ACHN (cell line): ENCODE measurements at regions not wholly inside any gene's neighbourhood (a gene's known extent, or its start where the extent isn't known, plus 50 kb on each side); places are given as distances from the start of the nearest gene placed in this dataset.

ENCODE experiments used
- DNase-seq: peaks from one replicate; pipeline ENCODE4 v3.0.0-alpha.2; 2015
- in situ Hi-C: cut with HindIII; loops from 2 replicates; pipeline ENCODE4 v1.10.0; 2017; ENCODE audit warnings: low sequenced_read_pairs, low pct_ligation_motif_present, low pct_unique_long_range_greater_than_20kb

DNA sequence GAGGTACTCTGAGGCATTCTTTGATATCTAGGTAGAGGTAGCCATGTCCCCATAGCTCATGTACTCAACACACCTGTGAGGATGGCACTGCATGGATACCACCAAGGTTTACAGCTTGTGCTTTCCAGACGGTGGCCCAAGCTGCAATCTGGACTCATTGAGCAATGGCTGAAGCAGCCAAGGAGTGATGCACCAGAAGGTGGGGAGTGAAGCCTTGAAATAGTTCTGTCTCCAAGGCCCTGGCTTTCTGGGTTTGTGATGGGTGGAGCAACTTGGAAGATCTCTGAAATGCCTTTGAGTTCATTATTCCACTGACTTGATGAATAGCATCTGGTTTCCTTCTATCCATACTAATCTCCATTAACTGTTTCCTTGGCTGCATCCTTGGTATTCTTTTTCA lies 290.0 kb upstream of the NOVA1 start:
- in situ Hi-C loops, result no loop called here
- DNase-seq, result no peak

DNA sequence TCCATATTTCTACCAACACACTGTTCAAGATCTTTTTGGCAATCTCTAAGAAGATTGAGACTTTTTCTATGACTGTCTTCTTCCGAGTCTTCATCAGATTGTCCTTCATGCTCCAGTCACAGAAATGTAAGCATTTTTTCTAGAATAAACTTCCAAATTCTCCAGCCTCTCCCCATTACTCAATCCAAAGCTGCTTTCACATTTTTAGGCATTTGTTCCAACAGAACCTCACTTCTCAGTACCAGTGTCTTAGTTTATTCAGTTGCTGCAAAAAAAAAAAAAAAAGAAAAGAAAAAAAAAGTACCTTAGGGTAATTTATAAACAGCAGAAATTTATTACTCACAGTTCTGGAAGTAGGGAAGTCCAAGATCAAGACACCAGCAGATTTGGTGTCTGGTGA lies 290.8 kb upstream of the NOVA1 start:
- no peak for DNase-seq
- in situ Hi-C loops, result no loop called here

DNA sequence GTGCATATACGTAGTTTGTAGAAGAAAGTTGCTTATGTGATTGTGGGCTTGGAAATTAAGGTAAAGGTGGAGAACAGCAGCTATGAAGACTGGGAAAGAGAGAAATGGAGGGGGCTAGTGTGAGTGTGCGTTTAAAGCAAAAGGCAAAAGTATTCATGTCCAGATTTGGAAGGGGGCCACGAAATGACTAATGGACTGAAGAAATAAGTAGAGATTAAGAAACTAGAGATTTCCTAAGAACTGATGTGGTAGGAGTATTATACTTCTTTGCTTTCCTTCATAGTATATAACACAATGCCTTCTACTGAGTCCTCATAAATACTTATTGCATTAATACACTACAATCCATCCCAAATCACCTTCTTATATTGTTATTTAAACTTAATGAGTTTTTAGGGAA lies 298.6 kb upstream of the NOVA1 start:
- in situ Hi-C loops, result no loop called here
- DNase-seq, result no peak

DNA sequence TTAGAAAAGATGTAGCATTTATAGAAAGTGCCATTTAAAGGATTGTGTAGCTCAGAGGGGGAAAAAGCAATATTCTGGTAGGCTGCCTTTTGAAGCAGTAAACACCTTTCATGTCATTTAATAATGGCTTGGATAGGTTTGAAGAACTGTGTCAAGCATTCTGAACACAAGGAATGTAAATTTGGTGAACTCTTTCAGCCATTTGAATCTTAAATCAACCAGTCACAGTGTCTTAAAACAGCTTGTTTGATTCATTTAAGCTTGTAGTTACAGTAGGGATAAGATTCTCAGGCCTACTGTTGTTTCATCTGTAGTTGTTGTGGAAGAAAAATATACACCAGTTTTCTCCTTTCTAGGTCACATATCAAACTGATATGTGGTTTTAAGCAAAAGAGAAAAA lies 299.4 kb upstream of the NOVA1 start:
- no peak for DNase-seq
- in situ Hi-C loops, result no loop called here

DNA sequence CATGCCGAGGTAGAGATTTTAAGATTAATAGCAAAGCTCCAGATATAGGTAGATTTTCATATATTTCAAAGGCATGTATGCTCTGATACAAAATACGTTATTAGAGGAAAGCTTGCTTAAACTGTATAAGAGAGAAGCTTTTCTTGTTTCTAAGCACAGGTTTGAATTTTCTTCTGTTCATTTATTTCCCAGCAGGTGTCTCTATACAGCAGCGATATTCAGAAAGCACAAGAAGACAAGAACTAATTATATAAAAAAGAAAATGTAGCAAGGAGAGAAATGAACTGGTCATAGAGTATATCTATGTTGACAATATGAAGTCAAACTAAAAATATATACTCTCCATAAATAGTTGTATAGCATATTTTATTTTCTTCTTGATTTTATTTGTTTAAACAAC lies 307.4 kb upstream of the NOVA1 start:
- no peak for DNase-seq
- in situ Hi-C loops, result no loop called here

DNA sequence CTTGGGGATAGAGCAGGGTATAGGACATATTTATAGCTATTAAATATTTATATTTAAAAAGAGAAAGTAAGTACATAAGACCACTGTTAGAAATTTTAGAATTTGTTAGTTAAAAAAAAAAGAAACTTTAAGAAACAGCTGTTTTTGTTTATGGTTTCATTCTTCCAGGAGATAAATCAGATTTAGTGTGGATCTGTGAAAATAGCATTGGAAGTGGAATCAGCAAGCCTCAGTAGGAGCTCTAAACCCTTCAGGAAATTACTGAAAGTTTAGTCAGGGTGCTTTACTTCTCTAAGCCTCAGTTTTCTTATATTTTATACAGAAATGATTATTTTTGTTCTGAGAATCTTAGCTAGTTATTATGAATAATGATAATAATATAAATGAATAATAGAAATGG lies 316.0 kb upstream of the NOVA1 start:
- no peak for DNase-seq
- in situ Hi-C loops, result no loop called here

DNA sequence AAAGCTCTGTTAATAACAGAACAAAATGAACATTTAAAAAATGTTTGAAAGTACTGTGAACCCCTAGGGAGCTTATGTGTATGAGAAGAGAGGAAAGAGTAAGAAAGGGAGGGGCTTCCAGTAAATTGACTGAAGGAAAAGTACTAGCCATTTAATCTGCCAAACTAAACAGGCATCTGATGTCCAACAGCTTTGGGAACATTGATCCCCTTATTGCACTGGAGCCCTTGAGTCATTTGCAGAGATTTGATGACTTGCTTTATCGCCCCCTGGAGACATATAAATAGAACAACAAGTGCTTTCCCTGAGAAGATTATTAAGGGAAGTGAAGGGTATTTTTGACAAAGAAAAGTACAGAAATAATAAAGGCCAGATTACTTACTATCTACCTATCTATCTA lies 319.3 kb upstream of the NOVA1 start:
- in situ Hi-C loops, result no loop called here
- peak; percentile 2 for DNase-seq

DNA sequence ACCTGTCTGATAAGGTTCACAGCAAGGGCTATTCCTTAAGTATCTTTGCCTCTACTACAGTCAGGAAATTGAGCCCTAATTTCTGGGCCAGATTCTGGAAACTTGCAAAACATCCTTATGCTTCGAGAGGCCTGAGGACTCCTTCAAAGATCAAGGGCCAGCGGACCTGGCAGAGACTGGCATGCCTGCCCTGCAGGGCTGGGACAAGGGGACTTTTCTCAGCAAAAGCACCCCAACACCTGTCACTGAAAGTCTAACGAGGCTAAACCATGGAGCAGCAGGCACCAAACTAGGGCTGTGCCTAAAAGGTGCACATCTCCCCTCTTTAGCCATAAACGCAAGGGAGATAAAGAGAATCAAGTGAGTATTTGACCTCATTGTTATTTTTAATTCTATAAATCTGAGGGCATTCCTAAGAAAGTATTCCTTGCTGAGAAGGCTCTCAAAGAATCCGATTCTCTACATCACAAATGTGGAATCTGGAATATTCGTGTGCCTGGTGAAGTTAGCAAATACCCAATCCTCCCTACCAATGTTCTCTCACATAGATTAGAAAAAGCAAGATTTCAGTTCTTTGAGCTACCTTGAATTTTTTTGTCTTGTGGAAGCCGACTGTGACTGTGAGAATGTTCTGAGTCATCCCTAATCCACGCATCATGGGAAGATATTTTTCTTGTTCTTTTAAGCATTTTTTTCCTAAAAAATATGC lies 328.2 kb upstream of the NOVA1 start:
- DNase-seq, result no peak
- in situ Hi-C loops, result no loop called here

DNA sequence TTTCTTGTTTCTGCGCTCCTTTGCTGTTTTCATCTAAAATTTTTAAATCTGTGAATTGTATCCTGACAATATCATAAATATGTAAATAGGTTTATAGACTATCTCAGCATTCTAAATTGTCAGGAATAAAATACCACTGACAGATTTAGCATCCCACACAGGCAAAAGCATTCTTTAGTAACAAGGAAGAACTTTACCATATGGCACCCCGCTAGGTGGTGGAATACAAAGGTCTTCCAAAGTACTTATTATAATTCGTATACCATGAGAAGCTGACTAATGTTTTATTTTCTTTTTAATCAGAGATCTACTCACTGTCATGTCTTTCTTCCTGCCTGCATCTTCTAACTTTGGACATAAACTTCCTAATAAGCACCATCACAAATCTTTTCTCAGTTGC lies 328.8 kb upstream of the NOVA1 start:
- no peak for DNase-seq
- in situ Hi-C loops, result no loop called here

DNA sequence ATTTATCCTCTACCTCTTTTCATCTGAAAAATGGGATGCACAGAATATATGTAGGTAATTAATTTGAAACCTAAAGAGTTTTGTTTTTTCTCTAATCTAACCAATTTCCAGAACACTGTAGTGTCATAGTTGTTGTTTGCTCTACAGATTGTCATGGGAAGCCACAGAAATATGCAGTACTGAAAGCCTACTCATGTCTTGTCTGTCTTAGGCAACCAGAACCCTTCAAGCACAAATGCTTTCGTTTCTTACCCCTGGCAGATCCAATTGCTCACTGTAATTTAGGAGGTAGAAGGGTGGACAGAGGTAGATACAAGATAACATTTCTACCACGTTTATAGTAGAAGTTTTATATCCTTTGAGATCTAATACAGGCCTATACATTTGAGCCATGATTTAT lies 330.2 kb upstream of the NOVA1 start:
- in situ Hi-C loops, result no loop called here
- DNase-seq, result no peak

DNA sequence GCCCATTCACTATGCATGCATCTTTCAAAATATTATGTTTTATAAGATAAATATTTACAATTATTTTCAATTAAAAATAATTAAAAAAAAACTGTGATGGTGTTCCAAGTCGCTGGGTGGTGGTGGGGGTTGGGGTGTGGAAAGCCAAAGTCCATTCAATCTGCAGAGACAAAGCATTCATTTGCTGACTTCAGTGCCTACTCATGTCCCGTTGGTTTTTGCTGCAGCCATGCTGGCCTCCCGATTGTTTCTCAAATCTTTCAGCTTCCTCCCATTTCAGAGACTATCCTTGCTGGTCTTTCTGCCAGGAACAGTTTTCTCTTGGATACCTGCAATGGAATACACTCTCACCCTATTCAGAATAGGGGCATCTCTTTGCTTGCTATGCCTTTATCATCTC lies 331.5 kb upstream of the NOVA1 start:
- in situ Hi-C loops, result no loop called here
- no peak for DNase-seq

DNA sequence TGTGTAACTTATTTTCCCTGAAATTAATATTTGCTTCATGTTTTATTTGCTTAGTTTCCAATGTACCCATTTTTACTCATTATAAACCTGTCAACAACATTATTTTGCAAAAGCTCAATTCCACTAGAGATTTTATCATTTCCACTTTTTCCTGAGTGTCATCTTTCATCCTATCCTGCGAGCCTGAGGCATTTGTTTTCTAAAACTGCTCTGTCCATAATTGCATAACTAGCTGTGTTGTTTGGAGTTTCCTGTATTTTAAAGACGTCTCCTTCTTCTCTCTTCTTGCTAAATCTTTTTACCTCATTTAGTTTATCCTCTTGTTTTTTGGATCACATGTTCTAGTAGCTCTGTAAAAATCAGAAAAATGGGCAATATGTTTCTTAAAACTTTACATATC lies 332.7 kb upstream of the NOVA1 start:
- in situ Hi-C loops, result no loop called here
- no peak for DNase-seq

DNA sequence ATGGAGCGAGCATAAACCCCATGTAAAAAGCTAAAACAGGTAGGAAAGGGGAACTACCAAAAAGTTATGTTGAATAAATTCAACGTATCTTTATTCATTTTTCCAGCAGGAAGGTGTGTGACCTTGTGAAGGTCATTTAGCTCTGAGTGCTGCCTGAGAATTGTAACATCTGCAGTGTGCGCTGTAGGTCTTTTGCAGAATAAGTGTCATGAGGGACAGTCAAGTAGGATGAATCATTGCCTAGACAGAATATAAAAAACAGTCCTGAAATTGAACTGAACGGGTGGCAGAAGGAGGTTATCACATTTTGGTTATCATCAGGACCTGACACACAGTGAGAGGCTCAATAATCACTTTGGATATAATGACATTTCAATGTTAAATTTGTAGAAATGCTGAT lies 334.8 kb upstream of the NOVA1 start:
- in situ Hi-C loops, result no loop called here

DNA sequence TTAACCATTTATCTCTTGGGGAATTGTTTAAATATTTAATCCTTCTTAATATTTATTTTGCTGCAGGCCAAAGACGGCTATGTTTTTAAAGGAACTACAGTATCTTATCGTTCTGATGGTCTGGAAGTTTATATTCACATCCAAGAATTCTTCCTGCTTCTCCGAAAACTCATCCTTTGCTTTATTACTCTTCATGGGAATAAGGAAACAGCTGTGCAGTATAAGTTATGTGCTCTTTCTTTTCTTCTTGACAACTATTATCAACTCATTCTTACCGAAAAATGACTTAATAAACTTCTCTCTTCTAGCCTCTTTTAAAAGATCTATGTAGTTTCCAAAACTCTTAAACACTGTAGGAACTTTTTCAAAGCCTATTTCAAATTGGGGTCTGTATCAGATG lies 335.6 kb upstream of the NOVA1 start:
- DNase-seq, result no peak
- in situ Hi-C loops, result no loop called here

More for the DNA sequence above, 334.8 kb upstream of the NOVA1 start:
- DNase-seq, result no peak

DNA sequence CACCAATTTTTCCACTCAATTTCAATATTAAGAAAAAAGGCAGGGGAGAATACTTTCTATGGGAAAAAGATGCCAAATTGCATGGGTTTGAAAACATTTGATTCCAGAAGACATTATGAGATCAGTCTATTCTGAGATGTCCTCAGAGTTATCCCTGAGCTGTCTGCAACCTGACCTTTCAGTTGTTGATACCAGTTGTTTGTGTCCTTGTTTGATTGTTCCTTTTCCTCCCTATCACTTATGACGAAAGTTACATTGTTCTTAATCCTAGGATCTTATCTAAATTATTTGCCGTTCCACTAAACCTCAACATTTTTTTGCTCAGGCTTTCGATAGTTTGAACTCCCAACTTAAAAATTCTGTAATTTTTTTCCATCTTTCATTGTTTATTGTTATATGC lies 336.3 kb upstream of the NOVA1 start:
- DNase-seq, result no peak
- in situ Hi-C loops, result no loop called here

DNA sequence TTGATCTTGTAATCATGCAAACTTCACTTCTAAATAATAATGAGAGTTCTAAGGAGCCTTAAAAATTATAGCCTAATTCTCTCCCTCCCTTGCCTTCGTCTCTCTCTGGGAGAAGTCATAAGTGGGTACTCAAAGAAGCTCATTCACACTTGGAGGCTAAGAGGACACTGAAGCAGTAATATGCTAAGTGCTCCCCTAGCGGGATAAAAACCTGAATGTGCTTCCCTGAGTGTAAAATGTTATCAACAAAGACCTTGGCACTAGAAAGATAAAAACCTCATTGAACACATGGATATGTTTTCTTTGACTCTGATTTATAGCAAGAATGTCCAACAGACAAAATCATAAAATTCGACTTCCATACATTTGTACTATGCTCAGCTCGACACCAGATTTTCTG lies 337.9 kb upstream of the NOVA1 start:
- in situ Hi-C loops, result no loop called here
- DNase-seq, result no peak

DNA sequence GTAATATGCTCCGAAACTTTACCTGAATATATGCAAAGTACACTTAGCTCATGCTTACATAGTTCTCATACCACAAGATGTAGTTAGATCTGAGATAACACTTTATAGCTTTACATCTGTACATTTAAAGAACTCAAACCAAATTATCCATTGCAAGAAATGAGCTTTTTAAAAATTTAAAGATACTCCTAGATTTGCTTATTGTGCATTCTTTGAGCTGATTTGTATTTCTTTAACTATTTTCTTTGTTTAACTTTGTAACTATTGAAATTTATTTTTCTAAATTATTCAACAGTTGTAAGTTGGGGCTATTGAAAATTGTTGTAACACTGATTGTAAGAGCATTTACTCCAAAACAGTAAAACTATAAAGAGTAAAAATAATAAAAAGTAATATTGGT lies 340.2 kb upstream of the NOVA1 start:
- in situ Hi-C loops, result no loop called here
- no peak for DNase-seq

DNA sequence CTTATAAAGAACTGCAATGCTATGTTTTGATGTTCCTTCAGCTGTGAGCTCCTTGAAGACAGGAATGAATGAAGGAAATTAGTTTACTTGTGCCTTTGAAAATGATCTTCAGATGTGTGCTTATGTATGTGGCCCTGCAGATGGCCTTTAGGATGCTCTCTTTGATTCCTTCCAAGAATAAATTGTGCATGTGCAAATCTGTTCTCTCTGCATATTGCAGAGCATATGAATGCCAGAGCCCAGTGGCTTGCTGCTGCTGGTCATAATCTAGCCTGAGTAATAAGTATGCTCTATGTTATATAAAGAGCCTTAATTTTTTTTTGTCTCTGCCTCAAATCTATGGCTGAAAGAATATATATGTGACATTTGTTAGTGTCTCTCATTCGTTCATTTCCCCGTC lies 341.9 kb upstream of the NOVA1 start:
- in situ Hi-C loops, result no loop called here
- no peak for DNase-seq

DNA sequence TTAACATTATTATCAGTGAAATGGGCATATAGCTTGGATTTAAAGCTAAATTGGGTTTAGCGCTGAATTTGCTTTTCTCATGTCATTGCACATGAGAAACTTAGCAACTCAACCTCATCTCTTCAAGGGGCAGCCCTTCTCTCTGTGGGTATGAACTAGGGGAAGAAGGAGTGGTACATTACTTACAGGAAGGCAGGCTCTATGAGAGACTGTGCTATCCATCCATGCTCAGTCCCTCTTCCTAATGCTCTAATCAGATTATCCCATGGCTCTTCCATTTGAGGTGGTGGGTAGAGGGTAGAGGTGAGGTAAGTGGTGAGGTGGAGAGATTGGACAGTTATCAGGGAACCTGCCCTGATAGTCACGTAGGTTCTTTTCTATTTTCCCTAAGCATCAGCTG lies 343.7 kb upstream of the NOVA1 start:
- in situ Hi-C loops, result no loop called here
- no peak for DNase-seq

DNA sequence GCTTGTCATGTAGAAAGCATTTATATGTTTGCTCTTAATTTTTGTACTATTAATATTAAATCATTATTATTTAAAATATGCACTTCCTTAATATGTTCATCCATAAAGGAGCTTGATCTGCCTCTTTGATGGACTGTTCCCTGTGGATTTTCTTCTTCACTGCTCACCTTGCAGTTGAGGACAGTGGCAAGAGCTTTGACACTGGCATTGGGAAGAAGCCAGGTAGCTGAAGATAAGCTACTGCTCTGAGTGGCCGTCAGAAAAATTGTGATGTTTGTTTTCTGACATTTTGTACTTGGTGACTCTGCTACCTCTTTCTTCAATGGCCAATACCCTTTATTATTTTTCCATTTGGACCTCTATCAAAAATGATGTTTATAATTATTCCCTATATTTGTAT lies 349.4 kb upstream of the NOVA1 start:
- DNase-seq, result no peak
- in situ Hi-C loops, result no loop called here

DNA sequence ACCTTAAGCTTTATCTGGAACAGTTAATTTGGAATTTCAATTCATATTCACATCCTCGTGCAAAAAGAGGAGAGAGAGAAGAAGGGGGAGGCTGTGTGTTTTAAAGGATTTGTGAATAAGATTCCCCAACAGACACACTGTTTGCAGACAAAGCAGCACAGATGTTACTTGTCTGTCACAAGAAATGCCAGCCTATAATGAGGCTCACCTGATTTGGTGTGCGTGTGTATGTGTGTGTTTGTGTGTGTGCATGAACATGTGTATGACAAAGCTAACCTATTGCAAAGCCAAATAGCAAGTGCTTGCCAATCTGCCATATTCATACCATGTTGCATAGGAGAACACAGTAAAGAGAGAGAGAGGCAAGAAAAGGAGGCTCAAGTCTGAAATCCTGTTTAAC lies 361.6 kb upstream of the NOVA1 start:
- no peak for DNase-seq
- in situ Hi-C loops, result no loop called here
